Bronchial epithelial cell (primary cell): ENCODE measurements at regions not wholly inside any gene's neighbourhood (a gene's known extent, or its start where the extent isn't known, plus 50 kb on each side); places are given as distances from the start of the nearest gene placed in this dataset.

ENCODE experiments used
- DNase-seq: peaks from one replicate; pipeline ENCODE4 v3.0.0-alpha.2; 2010; ENCODE audit warnings: low read depth
- FAIRE-seq: peaks from 2 replicates; lab custom pipeline; 2011; peaks lifted over from hg19 to GRCh38; lab: Jason Lieb, UNC
- H3K27me3 ChIP-seq: 2 replicates; pipeline ENCODE4 v1.5.1; 2011; ENCODE audit warnings: low read length; ENCODE audit not compliant: control insufficient read depth, insufficient read depth
- H3K36me3 ChIP-seq: 2 replicates; pipeline ENCODE4 v1.5.1; 2011; ENCODE audit warnings: low read length; ENCODE audit not compliant: control insufficient read depth, insufficient read depth
- H3K4me3 ChIP-seq: 2 replicates; pipeline ENCODE4 v1.5.1; 2011; ENCODE audit warnings: mild to moderate bottlenecking, low read depth, low read length, control low read depth
- CTCF ChIP-seq: IDR thresholded peaks from 2 replicates; pipeline ENCODE4 v1.5.1; 2011; ENCODE audit warnings: mild to moderate bottlenecking, moderate library complexity, low read length, control low read depth, inconsistent platforms; ENCODE audit not compliant: insufficient read depth, severe bottlenecking

- no peaks in the 10 kb centered on the region for H3K36me3 ChIP-seq
- no peak overlapping the region for H3K4me3 ChIP-seq
- H3K27me3 ChIP-seq = no peaks in the 10 kb centered on the region
- TF ChIP-seq CTCF = no peak
- DNase-seq (no peak), FAIRE-seq (no peak)
Observed at GRCh38 chr11:91653079-91653754, 571.4 kb upstream of the FAT3 start.

- H3K4me3 ChIP-seq = no peak overlapping the region
- FAIRE-seq (no peak), DNase-seq (no peak)
- TF ChIP-seq CTCF = no peak
- H3K36me3 ChIP-seq = no peaks in the 10 kb centered on the region
- H3K27me3 ChIP-seq = no peaks in the 10 kb centered on the region
Observed at GRCh38 chr11:91650802-91651201, 573.8 kb upstream of the FAT3 start.

GRCh38 chr11:91641153-91641552, 583.5 kb upstream of the FAT3 start:
- TF ChIP-seq CTCF = no peak
- peak; percentile 23 for FAIRE-seq
- H3K36me3 ChIP-seq = no peaks in the 10 kb centered on the region
- DNase-seq = no peak
- no peaks in the 10 kb centered on the region for H3K27me3 ChIP-seq
- no peak overlapping the region for H3K4me3 ChIP-seq

- Histone ChIP-seq H3K27me3 (no peaks in the 10 kb centered on the region), H3K4me3 (no peak overlapping the region), H3K36me3 (no peaks in the 10 kb centered on the region)
- no peak for FAIRE-seq
- DNase-seq = no peak
- TF ChIP-seq CTCF = no peak
Observed at GRCh38 chr11:91639359-91639758, 585.3 kb upstream of the FAT3 start.

GRCh38 chr11:91630916-91631673, 593.5 kb upstream of the FAT3 start:
- no peaks in the 10 kb centered on the region for H3K36me3 ChIP-seq
- H3K27me3 ChIP-seq = no peaks in the 10 kb centered on the region
- no peak for FAIRE-seq
- TF ChIP-seq CTCF = no peak
- no peak for DNase-seq
- H3K4me3 ChIP-seq = no peak overlapping the region
